Muscle layer of colon (tissue), 2 donors: ENCODE measurements at regions not wholly inside any gene's neighbourhood (a gene's known extent, or its start where the extent isn't known, plus 50 kb on each side); places are given as distances from the start of the nearest gene placed in this dataset.

ENCODE experiments used
- H3K27ac ChIP-seq: one replicate; pipeline ENCODE4 v1.7.0; 2013; ENCODE audit warnings: low read depth, mild to moderate bottlenecking, low read length, moderate library complexity
- H3K27me3 ChIP-seq, 2 donors: one replicate each; pipeline ENCODE4 v1.7.0; 2013; ENCODE audit warnings: low read length in 2 of 2, mild to moderate bottlenecking in 2 of 2; ENCODE audit not compliant: insufficient read depth in 2 of 2, control insufficient read depth in 1 of 2
- H3K36me3 ChIP-seq: one replicate; pipeline ENCODE4 v1.7.0; 2013; ENCODE audit warnings: mild to moderate bottlenecking, low read length; ENCODE audit not compliant: insufficient read depth
- H3K4me1 ChIP-seq: one replicate; pipeline ENCODE4 v1.7.0; 2013; ENCODE audit warnings: mild to moderate bottlenecking, low read length; ENCODE audit not compliant: insufficient read depth
- H3K4me3 ChIP-seq, 2 donors: one replicate each; pipeline ENCODE4 v1.7.0; 2013; ENCODE audit warnings: low read length in 2 of 2, low read depth in 1 of 2, mild to moderate bottlenecking in 1 of 2, moderate library complexity in 1 of 2
- H3K9ac ChIP-seq: one replicate; pipeline ENCODE4 v1.7.0; 2013; ENCODE audit warnings: low read length
- H3K9me3 ChIP-seq: one replicate; pipeline ENCODE4 v1.7.0; 2013; ENCODE audit warnings: mild to moderate bottlenecking, low read length
- donor health status: abdominal sarcoma.
- donor health status: Adenocarcinoma of cecum.

DNA sequence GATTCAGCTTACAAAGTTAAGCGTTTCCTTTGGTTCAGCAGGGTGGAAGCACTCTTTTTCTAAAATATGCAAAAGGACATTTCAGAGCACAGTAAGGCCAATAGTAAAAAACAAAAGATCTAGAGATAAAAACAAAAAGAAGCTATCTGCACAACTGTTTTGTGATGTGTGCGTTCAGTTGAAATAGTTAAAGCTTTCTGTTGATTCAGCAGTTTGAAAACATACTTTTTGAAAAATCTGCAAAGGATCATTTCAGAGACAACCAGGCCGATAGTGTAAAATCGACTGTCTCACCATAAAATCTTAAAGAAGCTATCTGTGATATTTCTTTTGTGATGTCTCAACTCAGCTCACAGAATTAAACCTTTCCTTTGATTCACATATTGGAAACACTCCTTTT, 300.0 kb upstream of the ALG10B start:
- Histone ChIP-seq H3K27me3 (no peaks in the 10 kb centered on the region), H3K9me3 (no peaks in the 10 kb centered on the region), H3K4me1 (no peaks in the 10 kb centered on the region), H3K27ac (no peak overlapping the region), H3K36me3 (no peaks in the 10 kb centered on the region), H3K4me3 (no peak overlapping the region), H3K9ac (no peak overlapping the region)

DNA sequence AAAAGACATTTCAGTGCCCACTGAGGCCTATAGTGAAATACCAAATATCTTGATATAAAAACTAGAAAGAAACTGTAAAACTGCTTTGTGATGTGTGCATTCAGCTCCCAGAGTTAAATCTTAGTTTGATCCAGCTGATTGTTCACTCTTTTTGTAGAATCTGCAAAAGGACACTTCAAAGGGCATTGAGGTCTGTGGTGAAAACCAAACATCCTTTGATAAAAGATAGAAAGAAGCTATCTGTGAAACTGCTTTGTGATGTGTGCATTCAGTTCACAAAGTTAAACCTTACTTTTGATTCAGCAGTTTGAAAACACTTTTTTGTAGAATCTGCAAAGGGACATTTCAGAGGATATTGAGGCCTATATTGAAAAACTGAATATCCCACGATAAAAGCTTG, 290.7 kb upstream of the ALG10B start:
- Histone ChIP-seq H3K36me3 (no peaks in the 10 kb centered on the region), H3K9ac (no peak overlapping the region), H3K9me3 (peaks cover 6% of the 10 kb centered on the region), H3K4me3 (no peak overlapping the region), H3K27me3 (no peaks in the 10 kb centered on the region), H3K4me1 (no peaks in the 10 kb centered on the region), H3K27ac (no peak overlapping the region)

- Histone ChIP-seq H3K9me3 (no peaks in the 10 kb centered on the region), H3K27ac (no peak overlapping the region), H3K4me1 (no peaks in the 10 kb centered on the region), H3K9ac (no peak overlapping the region), H3K27me3 (no peaks in the 10 kb centered on the region), H3K36me3 (no peaks in the 10 kb centered on the region), H3K4me3 (no peak overlapping the region)
These were observed 263.5 kb upstream of the ALG10B start for GRCh38 chr12:38053113-38053512.

DNA sequence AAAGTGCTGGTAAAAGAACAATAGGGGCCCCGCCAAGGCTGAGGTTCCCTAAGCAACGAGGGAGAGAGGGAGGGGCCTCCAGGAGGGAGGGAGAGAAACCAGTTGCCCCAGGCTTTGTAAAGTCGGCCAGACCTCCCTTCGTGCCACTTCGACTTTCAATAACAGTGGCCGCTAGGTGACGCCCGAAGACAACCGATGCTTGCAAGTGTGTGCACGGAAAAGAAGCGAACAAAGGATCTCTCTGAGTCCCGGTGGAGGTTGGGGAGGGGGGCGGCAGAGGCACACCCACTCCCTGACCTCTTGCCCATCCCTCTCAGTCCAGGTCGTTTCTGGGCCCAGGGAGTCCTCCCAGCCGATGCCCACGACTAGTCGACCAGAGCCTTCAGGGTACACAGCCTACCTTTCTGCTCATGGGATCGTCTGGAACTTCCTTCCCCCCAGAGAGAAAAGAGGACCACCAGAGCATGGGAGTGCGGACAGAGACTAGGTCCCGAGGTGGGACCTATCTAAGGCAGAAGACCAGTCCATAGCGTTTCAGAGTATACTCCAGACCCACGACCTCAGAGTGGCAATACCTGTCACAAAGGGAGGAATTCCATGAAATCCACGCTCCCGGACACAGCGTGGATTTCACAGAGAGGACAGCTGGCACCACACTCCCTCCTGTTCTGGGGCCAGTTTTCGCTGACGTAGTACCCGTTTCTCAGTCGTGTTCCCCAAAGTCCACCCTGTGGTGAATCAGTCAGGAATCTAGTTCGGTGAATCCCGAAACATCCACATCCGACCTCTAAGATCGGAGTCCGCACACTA, 262.7 kb upstream of the ALG10B start:
- Histone ChIP-seq H3K27me3 (no peaks in the 10 kb centered on the region), H3K27ac (no peak overlapping the region), H3K4me3 (no peak overlapping the region), H3K36me3 (no peaks in the 10 kb centered on the region), H3K4me1 (no peaks in the 10 kb centered on the region), H3K9ac (no peak overlapping the region), H3K9me3 (no peaks in the 10 kb centered on the region)

DNA sequence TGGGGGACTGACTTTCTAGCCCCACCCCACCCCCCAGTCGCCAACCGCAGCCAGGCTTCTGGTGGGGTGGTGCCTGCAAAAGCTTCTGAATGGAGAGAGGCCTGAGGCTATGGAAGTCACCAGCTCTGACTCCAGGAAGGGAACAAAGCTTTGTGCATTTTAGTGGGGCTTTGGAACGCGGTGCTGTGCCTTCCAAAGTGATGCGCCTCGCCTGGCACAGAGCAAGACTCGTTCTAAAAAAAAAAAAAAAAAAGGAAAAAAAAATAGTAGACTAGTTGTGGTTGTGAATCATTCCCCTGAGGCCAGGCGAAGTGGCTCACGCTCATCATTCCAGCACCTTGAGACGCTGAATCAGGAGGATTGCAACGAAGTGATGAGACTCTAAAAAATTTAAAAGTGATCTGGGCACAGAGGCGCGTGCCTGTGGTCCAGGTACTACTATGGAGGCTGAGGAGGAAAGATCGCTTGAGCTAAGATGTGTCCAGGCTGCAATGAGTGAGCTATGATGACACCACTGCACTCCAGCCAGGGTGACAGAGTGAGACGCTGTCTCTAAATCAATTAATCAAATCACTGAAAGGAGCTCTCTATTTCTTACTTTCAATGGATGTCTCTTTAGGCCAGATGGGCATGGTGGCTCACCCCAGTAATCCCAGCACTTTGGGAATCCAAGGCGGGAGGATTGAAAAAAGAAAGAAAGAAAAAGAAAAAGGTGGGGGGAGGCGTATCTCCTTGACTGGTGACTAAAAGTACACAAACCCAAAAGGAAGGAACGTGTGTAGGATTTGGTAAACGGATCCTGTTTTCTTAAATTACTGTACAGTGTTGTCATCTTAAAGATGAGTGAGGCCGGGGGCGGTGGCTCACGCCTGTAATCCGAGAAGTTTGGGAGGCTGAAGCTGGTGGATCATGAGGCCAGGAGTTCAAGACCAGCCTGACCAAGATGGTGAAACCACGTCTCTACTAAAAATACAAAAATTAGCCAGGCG, 259.6 kb upstream of the ALG10B start:
- Histone ChIP-seq H3K9me3 (no peaks in the 10 kb centered on the region), H3K9ac (no peak overlapping the region)

GRCh38 chr12:38099686-38100085, 216.9 kb upstream of the ALG10B start:
- Histone ChIP-seq H3K9ac (no peak overlapping the region), H3K9me3 (no peaks in the 10 kb centered on the region), H3K4me3 (no peak overlapping the region), H3K27me3 (no peaks in the 10 kb centered on the region), H3K36me3 (no peaks in the 10 kb centered on the region), H3K27ac (no peak overlapping the region), H3K4me1 (no peaks in the 10 kb centered on the region)

More for the DNA sequence above, 259.6 kb upstream of the ALG10B start:
- no peak overlapping the region for H3K27ac ChIP-seq
- no peaks in the 10 kb centered on the region for H3K36me3 ChIP-seq
- no peaks in the 10 kb centered on the region for H3K4me1 ChIP-seq
- H3K4me3 ChIP-seq = no peak overlapping the region
- no peaks in the 10 kb centered on the region for H3K27me3 ChIP-seq

GRCh38 chr12:38101753-38102152, 214.8 kb upstream of the ALG10B start:
- Histone ChIP-seq H3K9ac (no peak overlapping the region), H3K4me3 (no peak overlapping the region), H3K36me3 (no peaks in the 10 kb centered on the region), H3K27ac (no peak overlapping the region), H3K27me3 (no peaks in the 10 kb centered on the region), H3K9me3 (no peaks in the 10 kb centered on the region), H3K4me1 (no peaks in the 10 kb centered on the region)

DNA sequence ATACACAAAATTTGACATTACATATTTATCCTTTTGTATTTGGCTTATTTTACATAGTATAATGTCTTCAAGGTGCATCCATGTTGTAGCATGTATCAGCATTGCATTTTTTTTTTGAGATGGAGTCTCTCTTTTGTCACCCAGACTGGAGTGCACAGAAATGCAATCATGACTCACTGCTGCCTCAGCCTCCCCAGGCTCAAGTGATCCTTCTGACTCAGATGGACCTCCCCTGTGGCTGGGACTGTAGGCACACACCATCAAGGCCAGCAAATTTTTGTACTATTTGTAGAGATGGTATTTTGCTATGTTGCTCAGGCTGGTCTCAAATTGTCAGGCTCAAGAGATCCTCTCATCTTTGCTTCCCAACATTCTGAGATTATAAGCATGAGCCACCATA, 214.4 kb upstream of the ALG10B start:
- H3K27ac ChIP-seq = no peak overlapping the region
- no peaks in the 10 kb centered on the region for H3K4me1 ChIP-seq
- H3K9ac ChIP-seq = no peak overlapping the region
- no peaks in the 10 kb centered on the region for H3K9me3 ChIP-seq
- no peak overlapping the region for H3K4me3 ChIP-seq
- H3K27me3 ChIP-seq = no peaks in the 10 kb centered on the region
- H3K36me3 ChIP-seq = no peaks in the 10 kb centered on the region

DNA sequence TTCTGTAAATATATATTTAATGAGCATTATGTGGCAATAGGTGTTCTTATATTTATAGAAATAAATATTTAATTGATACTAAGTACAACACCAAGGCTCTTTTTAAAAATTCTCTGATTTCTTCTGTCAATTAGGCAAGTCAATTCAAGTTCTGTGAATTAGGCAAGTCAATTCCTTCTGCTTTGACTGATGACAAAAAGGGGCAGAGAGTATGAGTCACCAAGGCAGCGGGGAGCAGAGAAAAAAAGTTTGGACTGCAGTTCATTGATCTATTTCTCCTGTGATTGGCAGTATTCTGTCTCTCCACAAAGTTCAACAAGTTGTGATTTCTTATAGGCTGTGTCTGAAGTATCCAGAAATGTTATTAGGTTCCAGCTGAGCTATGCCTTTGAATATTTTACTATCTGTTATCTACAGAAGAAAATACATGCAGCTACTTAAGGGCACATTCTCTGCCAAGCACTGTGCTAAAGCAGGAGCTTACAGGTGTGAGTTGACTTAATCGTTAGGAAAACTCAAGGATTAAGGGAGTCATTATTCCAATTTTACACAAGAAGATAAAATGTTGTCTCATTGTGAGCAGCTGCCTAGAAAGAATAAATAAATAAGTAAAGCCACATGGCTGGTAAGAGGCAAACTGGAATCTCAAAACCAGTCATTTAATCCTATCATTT, 206.4 kb upstream of the ALG10B start:
- Histone ChIP-seq H3K9ac (no peak overlapping the region), H3K4me1 (no peaks in the 10 kb centered on the region), H3K27ac (no peak overlapping the region), H3K9me3 (no peaks in the 10 kb centered on the region), H3K27me3 (no peaks in the 10 kb centered on the region), H3K4me3 (no peak overlapping the region), H3K36me3 (no peaks in the 10 kb centered on the region)

DNA sequence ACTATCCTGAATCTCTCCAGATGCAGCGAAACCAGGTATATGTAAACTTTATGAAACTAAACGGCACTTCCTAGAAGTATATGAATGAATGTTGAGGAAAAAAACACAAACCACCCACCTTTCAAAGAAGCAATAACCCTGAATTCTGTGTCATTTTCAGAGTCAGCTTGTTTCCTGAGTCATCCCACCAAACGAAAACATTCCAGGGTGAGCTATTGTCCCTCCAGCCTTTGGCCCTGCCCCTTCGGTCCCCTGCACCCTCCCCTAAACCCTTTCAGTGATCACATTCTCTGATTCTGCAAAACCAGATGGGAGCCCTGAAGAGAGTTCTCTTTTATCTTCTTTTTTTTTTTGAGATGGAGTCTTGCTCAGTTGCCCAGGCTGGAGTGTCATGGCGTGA, 202.6 kb upstream of the ALG10B start:
- no peak overlapping the region for H3K27ac ChIP-seq
- H3K27me3 ChIP-seq = no peaks in the 10 kb centered on the region
- H3K9me3 ChIP-seq = no peaks in the 10 kb centered on the region
- no peaks in the 10 kb centered on the region for H3K36me3 ChIP-seq
- H3K4me3 ChIP-seq = no peak overlapping the region
- H3K4me1 ChIP-seq = no peaks in the 10 kb centered on the region
- H3K9ac ChIP-seq = no peak overlapping the region

GRCh38 chr12:38116968-38117367, 199.6 kb upstream of the ALG10B start:
- no peaks in the 10 kb centered on the region for H3K36me3 ChIP-seq
- H3K4me1 ChIP-seq = no peaks in the 10 kb centered on the region
- H3K27ac ChIP-seq = no peak overlapping the region
- H3K4me3 ChIP-seq = no peak overlapping the region
- H3K9ac ChIP-seq = no peak overlapping the region
- no peaks in the 10 kb centered on the region for H3K27me3 ChIP-seq
- no peaks in the 10 kb centered on the region for H3K9me3 ChIP-seq
